Liver (tissue), 2 donors: ENCODE measurements at regions not wholly inside any gene's neighbourhood (a gene's known extent, or its start where the extent isn't known, plus 50 kb on each side); places are given as distances from the start of the nearest gene placed in this dataset.

Experiments
- RAD21 ChIP-seq, 2 donors: IDR thresholded peaks; 2 replicates each; pipeline ENCODE4 v1.6.1; 2016; ENCODE audit warnings: antibody characterized with exemption in 2 of 2, mild to moderate bottlenecking in 2 of 2
- SP1 ChIP-seq: IDR thresholded peaks from 2 replicates; pipeline ENCODE4 v1.6.1; 2018; ENCODE audit warnings: antibody characterized with exemption, mild to moderate bottlenecking
- TAF1 ChIP-seq: conservative IDR thresholded peaks from 2 replicates; pipeline ENCODE4 v1.6.1; 2016; ENCODE audit warnings: antibody characterized with exemption, mild to moderate bottlenecking
- YY1 ChIP-seq: IDR thresholded peaks from 2 replicates; pipeline ENCODE4 v1.6.1; 2016; ENCODE audit warnings: antibody characterized with exemption, mild to moderate bottlenecking
- TF ChIP-seq, protein P1 (sequence below): IDR thresholded peaks from 2 replicates; pipeline ENCODE4 v1.6.1; 2016; ENCODE audit warnings: antibody characterized with exemption, mild to moderate bottlenecking
- TF ChIP-seq, protein P2 (sequence below): IDR thresholded peaks from 2 replicates; pipeline ENCODE4 v1.6.1; 2016; ENCODE audit warnings: antibody characterized with exemption
- donor health status: healthy.

DNA sequence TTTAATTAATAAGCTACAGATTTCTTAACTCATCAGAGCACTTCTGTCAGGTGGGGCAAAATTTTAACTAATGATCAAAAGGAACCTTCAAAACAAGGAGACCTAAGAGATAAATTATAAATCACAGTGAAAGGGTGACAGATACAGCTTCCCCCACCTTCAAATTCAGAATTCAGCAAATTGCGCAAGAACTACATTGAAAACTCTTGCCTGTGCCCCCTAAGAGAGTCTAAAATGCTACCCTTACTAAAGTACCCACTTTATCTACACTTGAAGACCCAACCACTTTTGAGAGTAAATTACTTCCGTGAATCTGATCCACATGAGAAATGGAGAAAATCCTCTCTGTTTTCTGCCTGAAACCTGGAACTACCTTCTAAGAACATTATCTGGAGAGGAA, 324.9 kb downstream of the PAX3 start:
- TF ChIP-seq TAF1 (no peak), YY1 (no peak), RAD21 (IDR thresholded peaks at IDR 0.05) (no peak), SP1 (no peak)
- TF ChIP-seq, protein P1, sequence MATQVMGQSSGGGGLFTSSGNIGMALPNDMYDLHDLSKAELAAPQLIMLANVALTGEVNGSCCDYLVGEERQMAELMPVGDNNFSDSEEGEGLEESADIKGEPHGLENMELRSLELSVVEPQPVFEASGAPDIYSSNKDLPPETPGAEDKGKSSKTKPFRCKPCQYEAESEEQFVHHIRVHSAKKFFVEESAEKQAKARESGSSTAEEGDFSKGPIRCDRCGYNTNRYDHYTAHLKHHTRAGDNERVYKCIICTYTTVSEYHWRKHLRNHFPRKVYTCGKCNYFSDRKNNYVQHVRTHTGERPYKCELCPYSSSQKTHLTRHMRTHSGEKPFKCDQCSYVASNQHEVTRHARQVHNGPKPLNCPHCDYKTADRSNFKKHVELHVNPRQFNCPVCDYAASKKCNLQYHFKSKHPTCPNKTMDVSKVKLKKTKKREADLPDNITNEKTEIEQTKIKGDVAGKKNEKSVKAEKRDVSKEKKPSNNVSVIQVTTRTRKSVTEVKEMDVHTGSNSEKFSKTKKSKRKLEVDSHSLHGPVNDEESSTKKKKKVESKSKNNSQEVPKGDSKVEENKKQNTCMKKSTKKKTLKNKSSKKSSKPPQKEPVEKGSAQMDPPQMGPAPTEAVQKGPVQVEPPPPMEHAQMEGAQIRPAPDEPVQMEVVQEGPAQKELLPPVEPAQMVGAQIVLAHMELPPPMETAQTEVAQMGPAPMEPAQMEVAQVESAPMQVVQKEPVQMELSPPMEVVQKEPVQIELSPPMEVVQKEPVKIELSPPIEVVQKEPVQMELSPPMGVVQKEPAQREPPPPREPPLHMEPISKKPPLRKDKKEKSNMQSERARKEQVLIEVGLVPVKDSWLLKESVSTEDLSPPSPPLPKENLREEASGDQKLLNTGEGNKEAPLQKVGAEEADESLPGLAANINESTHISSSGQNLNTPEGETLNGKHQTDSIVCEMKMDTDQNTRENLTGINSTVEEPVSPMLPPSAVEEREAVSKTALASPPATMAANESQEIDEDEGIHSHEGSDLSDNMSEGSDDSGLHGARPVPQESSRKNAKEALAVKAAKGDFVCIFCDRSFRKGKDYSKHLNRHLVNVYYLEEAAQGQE: no peak
- TF ChIP-seq, protein P2, sequence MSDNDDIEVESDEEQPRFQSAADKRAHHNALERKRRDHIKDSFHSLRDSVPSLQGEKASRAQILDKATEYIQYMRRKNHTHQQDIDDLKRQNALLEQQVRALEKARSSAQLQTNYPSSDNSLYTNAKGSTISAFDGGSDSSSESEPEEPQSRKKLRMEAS: no peak
